BJ (cell line): ENCODE measurements at regions not wholly inside any gene's neighbourhood (a gene's known extent, or its start where the extent isn't known, plus 50 kb on each side); places are given as distances from the start of the nearest gene placed in this dataset.
"Not testable (repeated sequence)": the region's sequence is repeated elsewhere in the genome, so short reads cannot be mapped to it uniquely, and the experiment has no call there.

ENCODE experiments used
- CTCF ChIA-PET: fragments of 350-600 bp; formaldehyde crosslinking; extraction: SDS; loops from one replicate; lab custom pipeline; 2021; ENCODE audit warnings: antibody characterized with exemption, inconsistent platforms; lab: Yijun Ruan, JAX
- POLR2A ChIA-PET: fragments of 300-600 bp; sonication (Branson Sonifier 250); formaldehyde crosslinking; extraction: SDS; loops from one replicate; lab custom pipeline; 2021; ENCODE audit warnings: antibody characterized with exemption; lab: Charles Lee
- DNase-seq: peaks from one replicate; pipeline ENCODE4 v3.0.0-alpha.2; 2011; ENCODE audit warnings: low read depth
- H3K27me3 ChIP-seq: 2 replicates; pipeline ENCODE4 v1.6.0; 2011; ENCODE audit warnings: low read length; ENCODE audit not compliant: control insufficient read depth, insufficient read depth
- H3K36me3 ChIP-seq: 2 replicates; pipeline ENCODE4 v1.5.1; 2011; ENCODE audit warnings: low read length; ENCODE audit not compliant: control insufficient read depth, insufficient read depth
- H3K4me3 ChIP-seq: 2 replicates; pipeline ENCODE4 v1.5.1; 2011; ENCODE audit warnings: low read depth, mild to moderate bottlenecking, control low read depth, low read length
- TF ChIP-seq, protein P1 (sequence below): IDR thresholded peaks from 2 replicates; pipeline ENCODE4 v1.5.1; 2011; ENCODE audit warnings: low read depth, mild to moderate bottlenecking, control low read depth, inconsistent platforms, low read length, moderate library complexity; ENCODE audit not compliant: insufficient read depth

DNA sequence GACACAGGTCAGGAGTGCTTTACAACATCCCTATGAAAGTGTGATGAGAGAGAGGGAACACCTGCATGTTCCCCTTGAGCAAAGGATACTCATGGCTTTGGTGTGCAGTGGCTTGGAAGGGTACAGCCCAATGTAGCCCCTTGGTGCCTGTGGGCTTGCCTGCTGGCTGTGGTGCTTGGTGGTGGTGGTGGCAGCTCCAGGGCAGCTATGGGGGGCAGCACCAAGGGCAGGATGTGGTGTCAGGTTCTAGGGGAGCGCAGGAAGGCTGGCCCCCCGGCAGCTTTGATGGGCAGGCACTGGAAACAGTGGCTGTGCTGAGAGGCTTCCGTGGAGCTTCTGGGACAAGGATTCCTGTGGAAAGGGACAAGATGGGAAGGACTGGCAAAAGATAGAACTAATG lies 464.0 kb upstream of the ZMIZ1 start:
- H3K36me3 ChIP-seq, result no peaks in the 10 kb centered on the region
- no peak overlapping the region for H3K4me3 ChIP-seq
- ChIA-PET POLR2A (no interaction called here), CTCF (interaction anchor here (1.0 to 1.7 kb wide), 5 partner anchors 11 to 60 kb away, joined by 3 to 5 read pairs (median 3); no protein-coding TSS in a partner anchor)
- no peaks in the 10 kb centered on the region; the same call in 1 of the 2 replicates for H3K27me3 ChIP-seq
- DNase-seq, result no peak
- TF ChIP-seq, protein P1, sequence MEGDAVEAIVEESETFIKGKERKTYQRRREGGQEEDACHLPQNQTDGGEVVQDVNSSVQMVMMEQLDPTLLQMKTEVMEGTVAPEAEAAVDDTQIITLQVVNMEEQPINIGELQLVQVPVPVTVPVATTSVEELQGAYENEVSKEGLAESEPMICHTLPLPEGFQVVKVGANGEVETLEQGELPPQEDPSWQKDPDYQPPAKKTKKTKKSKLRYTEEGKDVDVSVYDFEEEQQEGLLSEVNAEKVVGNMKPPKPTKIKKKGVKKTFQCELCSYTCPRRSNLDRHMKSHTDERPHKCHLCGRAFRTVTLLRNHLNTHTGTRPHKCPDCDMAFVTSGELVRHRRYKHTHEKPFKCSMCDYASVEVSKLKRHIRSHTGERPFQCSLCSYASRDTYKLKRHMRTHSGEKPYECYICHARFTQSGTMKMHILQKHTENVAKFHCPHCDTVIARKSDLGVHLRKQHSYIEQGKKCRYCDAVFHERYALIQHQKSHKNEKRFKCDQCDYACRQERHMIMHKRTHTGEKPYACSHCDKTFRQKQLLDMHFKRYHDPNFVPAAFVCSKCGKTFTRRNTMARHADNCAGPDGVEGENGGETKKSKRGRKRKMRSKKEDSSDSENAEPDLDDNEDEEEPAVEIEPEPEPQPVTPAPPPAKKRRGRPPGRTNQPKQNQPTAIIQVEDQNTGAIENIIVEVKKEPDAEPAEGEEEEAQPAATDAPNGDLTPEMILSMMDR, result no peak

DNA sequence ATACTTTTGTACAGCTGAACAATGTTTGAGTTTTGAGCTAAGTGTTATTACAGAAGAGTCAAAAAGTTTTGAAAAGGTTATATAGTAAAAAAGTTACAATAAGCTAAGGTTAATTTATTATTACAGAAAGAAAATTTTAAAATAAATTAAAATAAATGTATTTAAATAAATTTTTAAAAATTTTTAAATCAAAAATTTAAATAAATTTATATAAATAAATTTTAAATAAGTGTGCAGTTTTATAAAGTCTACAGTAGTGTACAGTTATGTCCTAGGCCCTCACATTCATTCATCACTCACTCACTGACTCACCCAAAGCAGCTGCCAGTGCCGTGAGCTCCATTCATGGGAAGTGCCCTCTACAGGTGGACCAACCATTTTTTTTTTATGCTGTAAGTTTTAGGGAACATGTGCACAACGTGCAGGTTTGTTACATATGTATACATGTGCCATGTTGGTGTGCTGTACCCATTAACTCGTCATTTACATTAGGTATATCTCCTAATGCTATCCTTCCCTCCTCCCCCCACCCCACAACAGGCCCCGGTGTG lies 462.9 kb upstream of the ZMIZ1 start:
- DNase-seq, result no peak
- Histone ChIP-seq H3K36me3 (no peaks in the 10 kb centered on the region), H3K27me3 (peaks cover 2% of the 10 kb centered on the region; the same call in 1 of the 2 replicates), H3K4me3 (no peak overlapping the region)
- ChIA-PET CTCF (interaction anchor here (0.6 to 1.7 kb wide), 11 partner anchors 9 to 190 kb away, joined by 3 to 5 read pairs (median 3); no protein-coding TSS in a partner anchor), POLR2A (no interaction called here)
- TF ChIP-seq, protein P1, result 0 out of 2 replicates have a peak, but pooled peaks have one; percentile 2

DNA sequence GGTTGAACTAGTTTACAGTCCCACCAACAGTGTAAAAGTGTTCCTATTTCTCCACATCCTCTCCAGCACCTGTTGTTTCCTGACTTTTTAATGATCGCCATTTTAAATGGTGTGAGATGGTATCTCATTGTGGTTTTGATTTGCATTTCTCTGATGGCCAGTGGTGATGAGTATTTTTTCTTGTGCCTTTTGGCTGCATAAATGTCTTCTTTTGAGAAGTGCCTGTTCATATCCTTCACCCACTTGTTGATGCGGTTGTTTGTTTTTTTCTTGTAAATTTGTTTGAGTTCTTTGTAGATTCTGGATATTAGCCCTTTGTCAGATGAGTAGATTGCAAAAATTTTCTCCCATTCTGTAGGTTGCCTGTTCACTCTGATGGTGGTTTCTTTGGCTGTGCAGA lies 462.0 kb upstream of the ZMIZ1 start:
- H3K4me3 ChIP-seq, CTCF ChIA-PET, H3K36me3 ChIP-seq, H3K27me3 ChIP-seq, POLR2A ChIA-PET, DNase-seq: not testable (repeated sequence)

DNA sequence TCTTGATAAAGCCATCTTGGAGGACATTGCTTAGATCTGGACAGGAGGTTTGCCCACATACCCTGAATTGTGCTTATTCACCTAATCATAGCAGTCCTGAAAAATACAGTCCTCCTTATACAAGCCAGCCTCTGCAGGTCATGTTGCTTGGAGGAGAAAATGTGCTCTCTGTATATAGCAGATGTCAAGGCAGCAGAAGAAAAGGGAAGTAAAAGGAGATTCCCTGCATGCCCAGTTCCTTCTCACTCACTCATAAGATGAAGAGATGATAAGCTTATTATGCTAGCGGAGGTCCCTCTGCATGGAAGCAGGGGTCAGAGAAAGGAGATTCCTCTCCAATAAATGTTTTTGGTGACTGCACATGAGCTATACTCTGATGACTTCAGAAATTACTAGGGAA lies 458.8 kb upstream of the ZMIZ1 start:
- peaks cover 10% of the 10 kb centered on the region; the same call in 1 of the 2 replicates for H3K27me3 ChIP-seq
- no peak for DNase-seq
- TF ChIP-seq, protein P1, result no peak
- H3K36me3 ChIP-seq, result no peaks in the 10 kb centered on the region
- ChIA-PET POLR2A (no interaction called here), CTCF (interaction anchor here (1.6 kb wide), 1 partner anchor 25 kb away, joined by 4 read pairs; no protein-coding TSS in a partner anchor)
- no peak overlapping the region for H3K4me3 ChIP-seq

DNA sequence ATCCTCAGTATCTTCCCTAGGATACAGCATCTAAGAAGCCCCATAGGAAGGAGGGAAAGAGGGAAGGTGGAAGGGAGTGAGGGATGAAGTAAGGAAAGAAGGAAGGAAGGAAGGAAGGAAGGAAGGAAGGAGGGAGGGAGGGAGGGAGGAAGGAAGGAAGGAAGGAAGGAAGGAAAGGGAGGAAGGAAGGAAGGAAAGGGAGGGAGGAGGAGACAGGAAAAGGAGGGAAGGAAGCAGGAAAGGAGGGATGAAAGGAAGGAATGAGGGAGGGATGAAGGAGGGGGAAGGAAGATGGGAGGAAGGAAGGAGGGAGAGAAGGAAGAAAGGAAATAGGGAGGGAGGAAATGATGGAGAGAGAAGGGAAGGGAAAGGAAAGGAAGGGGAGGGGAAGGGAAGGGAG lies 455.6 kb upstream of the ZMIZ1 start:
- ChIA-PET CTCF (no interaction called here), POLR2A (no interaction called here)
- TF ChIP-seq, protein P1, result no peak
- H3K27me3 ChIP-seq, result peaks cover 15% of the 10 kb centered on the region
- no peak for DNase-seq
- no peak overlapping the region for H3K4me3 ChIP-seq
- H3K36me3 ChIP-seq, result no peaks in the 10 kb centered on the region

DNA sequence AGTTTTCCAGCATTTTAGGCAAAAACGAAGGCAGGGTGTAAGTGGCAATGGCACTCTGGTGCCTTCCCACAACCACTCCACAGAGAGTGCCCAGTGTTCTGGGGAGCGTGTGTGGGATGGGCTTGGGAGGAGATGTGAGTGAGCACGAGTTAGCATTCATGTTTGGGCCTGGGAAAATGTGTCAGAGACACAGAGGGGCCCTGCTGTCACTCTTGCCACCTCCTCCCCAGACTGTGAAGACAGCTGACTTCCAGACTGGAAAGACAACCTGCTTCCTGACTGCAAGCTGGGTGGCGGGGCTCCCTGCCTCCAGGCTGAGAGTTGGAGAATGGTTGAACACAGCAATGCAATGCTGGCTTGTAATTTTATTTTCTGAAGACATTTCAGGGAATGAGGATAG lies 454.5 kb upstream of the ZMIZ1 start:
- POLR2A ChIA-PET, result no interaction called here
- Histone ChIP-seq H3K4me3 (no peak overlapping the region), H3K27me3 (peaks cover 15% of the 10 kb centered on the region), H3K36me3 (no peaks in the 10 kb centered on the region)
- TF ChIP-seq, protein P1, result no peak
- CTCF ChIA-PET, result interaction anchor here (2.1 kb wide), 1 partner anchor 9 kb away, joined by 5 read pairs; no protein-coding TSS in a partner anchor
- no peak for DNase-seq
